SU-DHL-6 (cell line): ENCODE measurements at regions not wholly inside any gene's neighbourhood (a gene's known extent, or its start where the extent isn't known, plus 50 kb on each side); places are given as distances from the start of the nearest gene placed in this dataset.

Source experiments
- H2AFZ ChIP-seq: fragments of 200-600 bp; sonication (generic); 2 replicates; pipeline ENCODE4 v1.6.1; 2014; ENCODE audit warnings: low read depth, mild to moderate bottlenecking, moderate library complexity, mixed read lengths, antibody characterized with exemption, low read length; ENCODE audit not compliant: severe bottlenecking
- H3F3A ChIP-seq: fragments of 200-600 bp; shearing (Covaris generic); 2 replicates; pipeline ENCODE4 v1.6.0; 2016; ENCODE audit warnings: antibody characterized with exemption, mild to moderate bottlenecking; ENCODE audit not compliant: insufficient read depth
- H3K27ac ChIP-seq: fragments of 200-600 bp; sonication (generic); 2 replicates; pipeline ENCODE4 v1.5.1; 2016; ENCODE audit warnings: low read depth, mild to moderate bottlenecking, low read length, moderate library complexity, mixed read lengths
- H3K27me3 ChIP-seq: fragments of 200-600 bp; sonication (generic), shearing (Covaris generic); 2 replicates; pipeline ENCODE4 v1.6.0; 2014; ENCODE audit warnings: mild to moderate bottlenecking, low read length
- H3K36me3 ChIP-seq: fragments of 200-600 bp; sonication (generic); 2 replicates; pipeline ENCODE4 v1.6.1; 2014; ENCODE audit warnings: mild to moderate bottlenecking, low read length, mixed read lengths
- H3K4me2 ChIP-seq: fragments of 300-600, 200-600 bp; shearing (Covaris generic), sonication (generic); 2 replicates; pipeline ENCODE4 v1.6.0; 2014; ENCODE audit warnings: low read length, low read depth, mild to moderate bottlenecking; ENCODE audit not compliant: poor library complexity, severe bottlenecking
- H3K4me3 ChIP-seq: fragments of 200-600 bp; sonication (generic); 2 replicates; pipeline ENCODE4 v1.5.1; 2014; ENCODE audit warnings: antibody characterized with exemption, low read length, mild to moderate bottlenecking, mixed read lengths; ENCODE audit not compliant: insufficient read depth, poor library complexity, severe bottlenecking
- H3K79me2 ChIP-seq: fragments of 200-600 bp; sonication (generic); 2 replicates; pipeline ENCODE4 v1.6.1; 2014; ENCODE audit warnings: mild to moderate bottlenecking, low read length, moderate library complexity; ENCODE audit not compliant: insufficient read depth
- H3K9ac ChIP-seq: fragments of 200-600 bp; sonication (generic); 2 replicates; pipeline ENCODE4 v1.7.0; 2014; ENCODE audit warnings: mild to moderate bottlenecking, low read length
- H3K9me2 ChIP-seq: fragments of 200-600 bp; sonication (generic); replicated peaks from 2 replicates; pipeline ENCODE4 v1.6.1; 2014; ENCODE audit warnings: low read length; ENCODE audit not compliant: insufficient read depth
- H3K9me3 ChIP-seq: fragments of 200-600 bp; sonication (generic); 2 replicates; pipeline ENCODE4 v1.6.1; 2014; ENCODE audit warnings: low read length, mixed read lengths; ENCODE audit not compliant: insufficient read depth
- H4K20me1 ChIP-seq: fragments of 200-600 bp; sonication (generic); 2 replicates; pipeline ENCODE4 v1.6.1; 2014; ENCODE audit warnings: low read depth, mild to moderate bottlenecking, antibody characterized with exemption, low read length, moderate library complexity, mixed read lengths
- EZH2phosphoT487 ChIP-seq: fragments of 200-600 bp; sonication (generic), shearing (Covaris generic); conservative IDR thresholded peaks from 2 replicates; pipeline ENCODE4 v1.6.1; 2018; ENCODE audit warnings: mild to moderate bottlenecking, antibody characterized with exemption, low read length, moderate library complexity, mixed read lengths
- TF ChIP-seq, protein P1 (sequence below): fragments of 200-600 bp; sonication (generic); IDR thresholded peaks from one replicate; pipeline ENCODE4 v1.5.1; 2017; ENCODE audit warnings: antibody characterized with exemption, mild to moderate bottlenecking, low read length, moderate library complexity; ENCODE audit not compliant: insufficient read depth, poor library complexity, severe bottlenecking

DNA sequence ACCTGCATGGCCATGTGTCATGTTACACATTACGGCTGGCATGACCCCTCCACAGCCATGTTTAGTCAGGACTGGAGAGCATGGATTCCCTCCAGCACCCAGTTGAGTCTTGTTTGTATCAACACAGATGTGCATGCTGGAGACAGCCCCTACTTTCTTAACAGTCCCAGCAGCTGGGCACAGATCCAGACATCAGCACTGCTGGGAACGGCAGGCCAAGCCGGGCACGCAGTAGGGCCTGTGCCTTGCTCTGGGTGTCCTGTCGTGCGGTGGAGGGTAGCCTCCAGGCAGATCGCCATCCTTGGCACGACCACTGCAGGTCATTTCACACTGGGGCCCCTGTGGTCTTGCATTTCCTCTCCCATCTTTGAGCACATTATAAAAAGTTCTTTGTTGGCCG, 381.4 kb downstream of the SMOC2 start:
- no peaks in the 10 kb centered on the region for H4K20me1 ChIP-seq
- H3K36me3 ChIP-seq: no peaks in the 10 kb centered on the region
- H3F3A ChIP-seq: no peaks in the 10 kb centered on the region
- no peak for TF ChIP-seq EZH2phosphoT487
- TF ChIP-seq, protein P1, sequence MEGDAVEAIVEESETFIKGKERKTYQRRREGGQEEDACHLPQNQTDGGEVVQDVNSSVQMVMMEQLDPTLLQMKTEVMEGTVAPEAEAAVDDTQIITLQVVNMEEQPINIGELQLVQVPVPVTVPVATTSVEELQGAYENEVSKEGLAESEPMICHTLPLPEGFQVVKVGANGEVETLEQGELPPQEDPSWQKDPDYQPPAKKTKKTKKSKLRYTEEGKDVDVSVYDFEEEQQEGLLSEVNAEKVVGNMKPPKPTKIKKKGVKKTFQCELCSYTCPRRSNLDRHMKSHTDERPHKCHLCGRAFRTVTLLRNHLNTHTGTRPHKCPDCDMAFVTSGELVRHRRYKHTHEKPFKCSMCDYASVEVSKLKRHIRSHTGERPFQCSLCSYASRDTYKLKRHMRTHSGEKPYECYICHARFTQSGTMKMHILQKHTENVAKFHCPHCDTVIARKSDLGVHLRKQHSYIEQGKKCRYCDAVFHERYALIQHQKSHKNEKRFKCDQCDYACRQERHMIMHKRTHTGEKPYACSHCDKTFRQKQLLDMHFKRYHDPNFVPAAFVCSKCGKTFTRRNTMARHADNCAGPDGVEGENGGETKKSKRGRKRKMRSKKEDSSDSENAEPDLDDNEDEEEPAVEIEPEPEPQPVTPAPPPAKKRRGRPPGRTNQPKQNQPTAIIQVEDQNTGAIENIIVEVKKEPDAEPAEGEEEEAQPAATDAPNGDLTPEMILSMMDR: no peak
- H3K27me3 ChIP-seq: no peaks in the 10 kb centered on the region
- H3K9ac ChIP-seq: no peak overlapping the region
- no peaks in the 10 kb centered on the region for H3K9me2 ChIP-seq
- no peak overlapping the region for H2AFZ ChIP-seq
- H3K9me3 ChIP-seq: no peaks in the 10 kb centered on the region
- no peaks in the 10 kb centered on the region for H3K79me2 ChIP-seq
- H3K4me2 ChIP-seq: no peak overlapping the region
- no peak overlapping the region for H3K4me3 ChIP-seq
- H3K27ac ChIP-seq: no peak overlapping the region

- TF ChIP-seq, protein P1: no peak
- TF ChIP-seq EZH2phosphoT487: no peak
- Histone ChIP-seq H3K9ac (no peak overlapping the region), H3K4me2 (no peak overlapping the region), H3F3A (no peaks in the 10 kb centered on the region), H3K27me3 (no peaks in the 10 kb centered on the region), H3K9me3 (no peaks in the 10 kb centered on the region), H4K20me1 (no peaks in the 10 kb centered on the region), H3K36me3 (no peaks in the 10 kb centered on the region), H3K27ac (no peak overlapping the region), H2AFZ (no peak overlapping the region), H3K9me2 (no peaks in the 10 kb centered on the region), H3K4me3 (no peak overlapping the region), H3K79me2 (no peaks in the 10 kb centered on the region)
Observed at GRCh38 chr6:168819546-168819945, 378.6 kb downstream of the SMOC2 start.

GRCh38 chr6:168817558-168818159, 376.7 kb downstream of the SMOC2 start:
- no peak overlapping the region for H3K4me2 ChIP-seq
- H3K4me3 ChIP-seq: no peak overlapping the region
- H3F3A ChIP-seq: no peaks in the 10 kb centered on the region
- no peaks in the 10 kb centered on the region for H4K20me1 ChIP-seq
- no peaks in the 10 kb centered on the region for H3K79me2 ChIP-seq
- no peaks in the 10 kb centered on the region for H3K9me3 ChIP-seq
- no peak for TF ChIP-seq EZH2phosphoT487
- TF ChIP-seq, protein P1: no peak
- H3K27me3 ChIP-seq: no peaks in the 10 kb centered on the region
- H3K9ac ChIP-seq: no peak overlapping the region
- no peak overlapping the region for H3K27ac ChIP-seq
- H2AFZ ChIP-seq: no peak overlapping the region
- no peaks in the 10 kb centered on the region for H3K36me3 ChIP-seq
- H3K9me2 ChIP-seq: 0 out of 2 replicates have a peak, but pooled peaks cover 3% of the 10 kb centered on the region
